Effector memory CD4-positive, alpha-beta T cell (primary cell): ENCODE measurements at regions not wholly inside any gene's neighbourhood (a gene's known extent, or its start where the extent isn't known, plus 50 kb on each side); places are given as distances from the start of the nearest gene placed in this dataset.

Source experiments
- DNase-seq, 3 donors: peaks; one replicate each; pipeline ENCODE4 v3.0.0-alpha.2; 2020
- H3K27ac ChIP-seq: 2 replicates; pipeline ENCODE4 v1.7.0; 2013; ENCODE audit warnings: mild to moderate bottlenecking, low read length, moderate library complexity; ENCODE audit not compliant: insufficient read depth, poor library complexity, severe bottlenecking
- H3K27me3 ChIP-seq: replicated peaks from 2 replicates; pipeline ENCODE4 v1.7.0; 2013; ENCODE audit warnings: mild to moderate bottlenecking, low read length; ENCODE audit not compliant: insufficient read depth, control insufficient read depth, poor library complexity, severe bottlenecking
- H3K36me3 ChIP-seq: 2 replicates; pipeline ENCODE4 v1.7.0; 2013; ENCODE audit warnings: mild to moderate bottlenecking, low read length, moderate library complexity; ENCODE audit not compliant: control insufficient read depth, insufficient read depth
- H3K4me1 ChIP-seq: 2 replicates; pipeline ENCODE4 v1.7.0; 2013; ENCODE audit warnings: low read length, mild to moderate bottlenecking; ENCODE audit not compliant: control insufficient read depth, insufficient read depth, poor library complexity, severe bottlenecking
- H3K4me3 ChIP-seq: 2 replicates; pipeline ENCODE4 v1.7.0; 2013; ENCODE audit warnings: low read length, low read depth, mild to moderate bottlenecking; ENCODE audit not compliant: insufficient read depth, poor library complexity, severe bottlenecking
- H3K9me3 ChIP-seq: 2 replicates; pipeline ENCODE4 v1.7.0; 2013; ENCODE audit warnings: mild to moderate bottlenecking, low read length, moderate library complexity; ENCODE audit not compliant: control insufficient read depth

DNA sequence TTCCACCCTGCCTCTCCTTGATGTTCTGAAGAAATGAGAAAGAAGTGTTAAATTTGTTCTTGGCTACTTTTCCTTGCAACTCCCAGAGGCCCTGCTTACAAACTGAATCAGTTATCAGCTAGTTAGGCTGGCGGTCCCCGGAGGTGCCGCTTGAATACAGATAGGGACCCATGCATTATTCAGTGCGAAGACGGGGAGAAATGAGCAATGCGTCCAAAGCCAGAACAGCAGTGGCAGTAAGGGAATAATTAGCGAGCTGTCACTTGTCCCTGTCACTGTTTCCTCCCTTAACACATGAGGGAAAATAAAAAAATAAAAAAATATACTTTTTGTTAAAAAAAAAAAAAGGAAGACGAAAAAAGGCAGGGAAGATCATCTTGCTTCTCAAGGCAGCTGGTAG is 528.1 kb downstream of the MN1 start:
- Histone ChIP-seq H3K27me3 (no peaks in the 10 kb centered on the region), H3K9me3 (no peaks in the 10 kb centered on the region)
- DNase-seq = no peak

DNA sequence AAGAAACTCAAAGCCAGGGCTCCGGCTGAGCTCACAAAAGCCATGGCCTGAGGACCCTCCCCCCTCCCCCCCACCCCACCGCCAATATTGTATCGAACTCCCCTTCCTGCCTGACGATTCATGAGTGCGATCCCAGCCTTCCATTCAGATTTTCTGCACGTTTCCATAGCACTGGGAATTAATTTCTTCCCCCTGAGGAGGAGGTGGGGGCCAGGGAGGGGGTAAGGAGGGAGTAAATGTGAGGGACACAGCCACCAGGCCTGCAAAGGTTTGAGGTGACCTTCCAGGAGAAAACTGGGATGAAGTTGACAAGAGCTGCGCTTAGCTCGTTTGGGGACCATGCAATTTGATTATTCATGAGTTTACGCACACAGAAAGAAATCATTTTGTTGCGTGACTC is 527.7 kb downstream of the MN1 start:
- H3K36me3 ChIP-seq = no peaks in the 10 kb centered on the region
- H3K4me1 ChIP-seq = no peaks in the 10 kb centered on the region
- no peak for DNase-seq
- no peaks in the 10 kb centered on the region for H3K27me3 ChIP-seq
- H3K4me3 ChIP-seq = no peak overlapping the region
- H3K9me3 ChIP-seq = no peaks in the 10 kb centered on the region
- no peak overlapping the region for H3K27ac ChIP-seq

More for the DNA sequence above, 528.1 kb downstream of the MN1 start:
- H3K4me3 ChIP-seq = no peak overlapping the region
- no peak overlapping the region for H3K27ac ChIP-seq
- no peaks in the 10 kb centered on the region for H3K36me3 ChIP-seq
- H3K4me1 ChIP-seq = no peaks in the 10 kb centered on the region

DNA sequence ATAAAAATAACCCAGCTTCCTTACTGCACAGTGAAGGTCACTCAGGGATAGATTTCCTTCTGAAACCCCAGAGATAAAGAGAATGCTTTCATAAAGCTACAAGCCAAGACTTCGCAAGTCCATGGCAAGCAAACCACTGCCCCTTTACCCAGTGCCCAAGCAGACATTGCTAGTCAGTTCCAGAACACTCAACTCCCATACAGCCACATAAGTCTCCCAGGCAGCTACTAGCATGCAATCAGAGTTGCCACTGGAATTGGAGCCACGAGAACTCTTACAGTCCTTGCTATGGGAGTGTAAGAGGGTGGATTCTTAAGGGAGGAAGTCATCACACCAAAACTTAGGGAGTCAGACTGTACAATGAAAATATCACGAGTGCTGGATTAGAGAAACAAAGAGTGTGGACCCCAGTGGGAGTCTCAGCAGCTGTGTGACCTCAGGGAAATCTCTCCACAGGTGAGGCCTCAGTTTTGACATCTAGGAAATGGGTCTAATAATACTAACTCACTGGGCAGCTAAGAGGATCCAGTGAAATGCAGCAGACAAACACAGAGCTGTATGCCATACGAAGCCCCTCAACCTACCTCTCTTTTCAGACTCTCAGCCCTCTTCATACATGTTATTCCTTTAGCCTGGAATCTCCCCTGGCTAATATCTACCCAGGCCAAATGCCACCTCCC is 526.6 kb downstream of the MN1 start:
- Histone ChIP-seq H3K27ac (no peak overlapping the region), H3K4me3 (no peak overlapping the region), H3K27me3 (no peaks in the 10 kb centered on the region), H3K4me1 (no peaks in the 10 kb centered on the region), H3K36me3 (no peaks in the 10 kb centered on the region), H3K9me3 (no peaks in the 10 kb centered on the region)
- no peak for DNase-seq

DNA sequence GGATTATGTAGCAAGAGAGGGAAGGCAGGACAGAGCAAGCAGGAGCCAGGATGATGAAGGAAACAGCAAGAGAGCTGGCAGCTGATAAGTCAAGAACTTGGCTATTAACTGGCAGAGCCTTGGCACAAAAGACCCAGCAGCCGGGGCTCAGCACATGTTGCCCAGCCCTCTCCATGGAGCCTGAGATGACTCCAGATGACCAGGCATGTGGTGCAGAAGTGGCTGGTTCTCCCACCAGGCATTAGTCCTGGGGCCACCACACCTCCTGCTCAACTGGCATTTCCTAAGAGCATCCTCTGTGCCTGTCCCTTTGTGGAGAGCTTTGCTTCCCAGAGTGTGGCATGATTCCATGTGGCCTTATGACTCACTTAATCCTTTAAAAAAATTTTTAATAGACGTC is 522.6 kb downstream of the MN1 start:
- Histone ChIP-seq H3K36me3 (no peaks in the 10 kb centered on the region), H3K27me3 (no peaks in the 10 kb centered on the region), H3K9me3 (no peaks in the 10 kb centered on the region), H3K27ac (no peak overlapping the region), H3K4me1 (no peaks in the 10 kb centered on the region), H3K4me3 (no peak overlapping the region)
- no peak for DNase-seq

DNA sequence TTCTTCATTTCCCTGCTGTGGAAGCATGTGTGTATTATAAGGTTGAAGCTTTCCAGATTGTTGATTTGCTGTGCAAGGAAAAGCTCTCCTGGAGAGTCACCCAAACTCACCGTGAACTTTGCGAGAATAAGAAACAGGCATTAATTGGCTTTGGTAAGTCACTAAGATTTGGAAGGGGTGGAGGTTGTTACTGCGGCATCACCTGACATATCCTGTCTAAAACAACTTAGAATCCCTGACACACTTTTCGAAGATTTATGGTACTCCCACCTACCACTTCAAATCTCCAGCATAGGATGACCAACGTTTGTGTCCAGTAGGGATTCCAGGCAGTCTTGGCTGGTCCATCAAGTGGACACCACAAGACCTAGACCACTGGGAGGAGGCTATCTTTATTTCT is 518.3 kb downstream of the MN1 start:
- H3K27ac ChIP-seq = no peak overlapping the region
- no peaks in the 10 kb centered on the region for H3K36me3 ChIP-seq
- H3K4me1 ChIP-seq = no peaks in the 10 kb centered on the region
- DNase-seq = no peak
- no peak overlapping the region for H3K4me3 ChIP-seq
- H3K9me3 ChIP-seq = no peaks in the 10 kb centered on the region
- H3K27me3 ChIP-seq = no peaks in the 10 kb centered on the region

DNA sequence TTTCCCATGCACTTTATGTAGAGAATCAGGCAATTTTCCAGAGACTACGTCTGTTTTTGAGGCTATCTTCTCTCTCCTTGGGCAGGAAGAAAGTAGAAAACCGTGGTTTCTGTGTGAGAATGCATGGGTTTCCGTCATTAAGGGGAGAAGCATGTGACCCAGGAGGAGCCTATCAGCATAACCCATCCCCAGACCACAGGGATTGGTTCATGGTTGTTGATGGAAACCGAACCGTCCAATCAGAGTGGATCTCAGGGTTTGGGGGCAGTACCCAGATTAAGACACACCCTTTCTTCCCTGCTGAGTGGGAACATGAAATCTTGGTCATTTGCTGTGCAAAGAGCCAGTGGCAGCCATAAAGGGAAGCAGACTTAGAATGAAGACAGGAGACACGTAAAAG is 517.8 kb downstream of the MN1 start:
- H3K27ac ChIP-seq = no peak overlapping the region
- no peak overlapping the region for H3K4me3 ChIP-seq
- no peak for DNase-seq
- no peaks in the 10 kb centered on the region for H3K4me1 ChIP-seq
- no peaks in the 10 kb centered on the region for H3K27me3 ChIP-seq
- no peaks in the 10 kb centered on the region for H3K9me3 ChIP-seq
- H3K36me3 ChIP-seq = no peaks in the 10 kb centered on the region

DNA sequence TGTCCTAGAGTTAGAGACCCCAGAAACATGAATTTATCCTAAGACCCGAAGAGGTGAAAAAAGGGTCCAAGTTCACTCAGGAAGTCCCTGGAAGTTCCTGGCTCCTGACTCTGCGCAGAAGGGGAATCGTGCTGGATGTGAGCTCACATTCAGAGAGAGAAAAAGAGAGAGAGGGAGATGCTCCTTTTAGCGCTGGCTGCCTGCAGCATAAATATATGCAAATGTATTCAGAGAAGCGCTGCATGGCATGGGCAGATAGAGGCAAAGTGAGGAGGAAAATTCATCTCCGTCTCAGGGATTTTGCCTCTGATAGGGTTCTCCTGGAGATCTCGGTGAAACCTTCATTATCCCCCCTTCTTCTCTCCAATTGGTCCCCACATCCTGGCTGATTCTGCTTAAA is 517.2 kb downstream of the MN1 start:
- Histone ChIP-seq H3K4me1 (no peaks in the 10 kb centered on the region), H3K27ac (no peak overlapping the region), H3K9me3 (no peaks in the 10 kb centered on the region), H3K4me3 (no peak overlapping the region), H3K27me3 (no peaks in the 10 kb centered on the region), H3K36me3 (no peaks in the 10 kb centered on the region)
- no peak for DNase-seq

DNA sequence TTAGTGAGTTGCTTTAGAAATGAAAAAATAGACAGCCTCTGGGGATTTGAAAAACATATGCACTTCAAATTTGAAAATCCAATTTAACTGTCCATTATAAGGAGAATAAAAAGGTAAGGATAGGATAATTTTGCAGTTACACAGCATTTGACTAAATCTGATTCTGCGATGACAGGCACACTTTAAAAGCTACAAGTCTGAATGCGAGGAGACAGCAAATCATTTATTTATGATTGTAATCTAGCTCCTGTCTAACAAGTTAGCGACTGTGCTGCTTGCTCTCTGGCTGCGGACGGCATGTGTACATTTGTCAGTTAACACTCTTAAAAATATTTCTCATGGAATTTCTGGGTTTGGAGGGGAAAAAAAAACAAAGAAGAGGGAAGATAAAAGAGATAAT is 514.8 kb downstream of the MN1 start:
- Histone ChIP-seq H3K9me3 (no peaks in the 10 kb centered on the region), H3K27me3 (no peaks in the 10 kb centered on the region), H3K4me3 (no peak overlapping the region), H3K36me3 (no peaks in the 10 kb centered on the region), H3K4me1 (no peaks in the 10 kb centered on the region), H3K27ac (no peak overlapping the region)
- DNase-seq = no peak

DNA sequence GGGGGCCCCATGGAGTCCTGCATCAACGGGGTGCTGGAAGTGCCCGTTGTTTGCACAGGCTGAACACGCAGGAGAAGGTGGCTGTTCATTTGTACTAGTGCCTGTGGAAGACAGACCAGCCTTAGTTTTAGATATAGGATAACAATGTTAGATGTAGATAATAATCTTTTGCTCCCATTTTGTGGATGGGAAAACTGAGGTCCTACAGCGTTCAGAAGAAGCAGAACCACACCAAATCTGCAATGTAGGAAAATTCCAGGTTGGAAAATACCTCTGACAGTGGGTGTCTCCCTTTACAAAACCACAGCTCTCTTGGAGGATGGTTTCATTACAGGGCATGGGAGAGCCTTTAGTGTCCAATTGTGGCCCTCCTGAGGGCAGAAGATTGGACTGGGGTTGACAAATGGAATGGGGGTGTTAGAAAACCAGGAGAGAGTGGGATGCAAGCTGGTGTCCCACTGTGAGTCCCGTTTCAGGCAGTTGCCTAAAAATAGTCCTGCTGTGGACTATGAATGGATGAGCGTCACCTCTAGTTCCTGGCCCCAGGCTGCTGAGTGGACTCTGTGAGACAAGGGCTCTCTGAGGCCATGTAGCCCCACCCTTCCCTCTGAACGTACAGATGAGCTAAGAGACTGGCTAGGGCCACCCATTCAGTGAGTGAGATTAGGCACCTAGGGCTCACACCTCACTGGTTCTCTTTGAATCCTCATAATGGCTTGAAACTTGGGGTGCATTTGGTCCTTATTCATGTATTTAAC is 508.8 kb downstream of the MN1 start:
- Histone ChIP-seq H3K4me1 (no peaks in the 10 kb centered on the region), H3K4me3 (no peak overlapping the region), H3K9me3 (no peaks in the 10 kb centered on the region), H3K36me3 (no peaks in the 10 kb centered on the region), H3K27me3 (peaks cover 2% of the 10 kb centered on the region), H3K27ac (no peak overlapping the region)
- no peak for DNase-seq

DNA sequence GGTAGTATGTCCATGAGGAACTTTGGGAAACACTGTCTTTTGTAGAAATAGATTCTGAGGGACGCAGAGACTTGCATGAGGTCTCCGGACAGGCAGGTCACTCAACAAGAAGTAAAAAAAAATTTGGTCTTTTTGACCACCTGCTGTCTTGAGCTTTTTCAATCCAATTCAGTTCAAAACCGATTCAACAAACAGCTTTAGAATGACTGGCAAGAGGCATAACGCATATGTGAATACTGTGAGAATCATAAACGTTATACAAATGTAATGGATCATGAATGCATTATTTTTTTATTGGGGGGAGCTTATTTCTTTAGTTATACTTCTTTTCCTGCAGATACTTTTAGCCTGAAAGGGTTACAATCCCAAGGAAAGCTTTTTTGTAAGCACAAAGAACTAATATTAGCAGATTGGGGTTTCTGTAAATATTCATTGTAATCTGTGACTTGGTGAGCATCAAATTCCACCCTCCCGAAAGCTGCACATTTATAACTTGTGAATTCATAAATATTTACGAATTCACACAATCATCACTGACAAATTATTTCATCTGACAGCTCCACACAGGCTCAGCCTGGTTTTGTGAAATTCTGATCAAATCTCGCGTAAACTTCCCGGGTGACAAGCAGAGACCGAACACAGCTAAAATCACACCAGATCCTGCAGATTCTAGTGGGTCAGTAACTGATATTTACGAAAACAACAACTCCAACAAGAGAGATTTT is 507.7 kb downstream of the MN1 start:
- H3K27ac ChIP-seq = no peak overlapping the region
- no peak overlapping the region for H3K4me3 ChIP-seq
- H3K9me3 ChIP-seq = no peaks in the 10 kb centered on the region
- peaks cover 2% of the 10 kb centered on the region for H3K27me3 ChIP-seq
- no peak for DNase-seq
- no peaks in the 10 kb centered on the region for H3K36me3 ChIP-seq
- no peaks in the 10 kb centered on the region for H3K4me1 ChIP-seq
